ENCODE measurements at regions not wholly inside any gene's neighbourhood (a gene's known extent, or its start where the extent isn't known, plus 50 kb on each side); places are given as distances from the start of the nearest gene placed in this dataset.
"Not testable (repeated sequence)": the region's sequence is repeated elsewhere in the genome, so short reads cannot be mapped to it uniquely, and the experiment has no call there.

DNA sequence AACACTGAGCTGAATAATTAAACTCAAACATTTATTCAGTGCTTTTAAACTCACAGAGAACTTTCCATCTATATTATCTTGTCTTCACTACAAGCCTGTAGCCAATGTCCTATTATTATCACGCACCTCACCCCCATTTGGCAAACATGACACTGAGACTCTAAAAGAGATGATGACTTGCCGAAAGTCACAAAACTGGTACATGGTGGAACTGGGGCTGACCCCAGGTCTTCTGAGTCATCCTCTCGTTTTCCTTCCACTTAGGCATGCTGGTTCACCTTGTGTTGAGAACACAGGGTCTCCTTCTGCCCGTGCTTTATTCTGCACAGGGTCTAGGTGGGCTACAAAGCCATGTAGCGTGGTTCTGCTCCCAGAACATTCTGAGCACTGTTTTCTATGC, 230.0 kb upstream of the MGAT5 start:
- DNase-seq: no peak

DNA sequence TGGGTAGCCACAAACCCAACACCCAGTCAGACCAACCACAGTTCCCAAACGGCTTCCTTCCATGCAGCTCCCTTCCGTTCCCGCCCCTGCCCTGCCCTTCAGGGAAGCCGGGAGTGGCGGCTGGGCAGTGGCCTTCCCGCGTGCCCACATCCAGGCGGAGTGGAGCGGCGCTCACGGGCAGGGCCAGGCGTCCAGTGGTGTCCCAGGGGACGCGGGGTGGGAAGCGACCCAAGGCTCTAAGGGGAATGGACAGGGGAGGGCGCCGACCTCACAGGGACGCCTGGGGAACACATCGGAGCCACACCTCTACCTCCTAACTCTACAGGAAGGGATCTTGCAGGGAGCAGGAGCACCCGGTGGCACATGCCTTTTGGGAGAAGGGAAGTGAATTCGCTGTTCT, 225.9 kb upstream of the MGAT5 start:
- DNase-seq: no peak

DNA sequence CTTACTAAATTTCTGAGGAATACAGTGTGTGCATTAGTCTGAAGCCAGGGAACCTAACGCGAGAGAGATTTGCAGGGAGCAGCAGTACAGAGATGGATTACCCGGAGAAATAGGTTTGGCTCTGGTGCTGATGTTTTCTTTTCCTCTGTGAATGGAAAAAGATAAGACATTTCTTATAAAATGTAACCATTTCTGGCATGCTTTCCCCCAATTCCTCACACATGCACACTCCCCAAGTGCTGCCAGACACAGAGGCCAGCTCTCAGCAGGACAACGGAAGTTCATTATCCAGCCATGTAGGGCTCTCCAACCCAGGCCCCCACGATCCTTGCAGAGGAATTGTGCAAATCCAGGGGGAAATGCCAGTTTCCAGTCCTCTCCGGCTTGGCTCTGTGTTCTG, 224.5 kb upstream of the MGAT5 start:
- no peak for DNase-seq

DNA sequence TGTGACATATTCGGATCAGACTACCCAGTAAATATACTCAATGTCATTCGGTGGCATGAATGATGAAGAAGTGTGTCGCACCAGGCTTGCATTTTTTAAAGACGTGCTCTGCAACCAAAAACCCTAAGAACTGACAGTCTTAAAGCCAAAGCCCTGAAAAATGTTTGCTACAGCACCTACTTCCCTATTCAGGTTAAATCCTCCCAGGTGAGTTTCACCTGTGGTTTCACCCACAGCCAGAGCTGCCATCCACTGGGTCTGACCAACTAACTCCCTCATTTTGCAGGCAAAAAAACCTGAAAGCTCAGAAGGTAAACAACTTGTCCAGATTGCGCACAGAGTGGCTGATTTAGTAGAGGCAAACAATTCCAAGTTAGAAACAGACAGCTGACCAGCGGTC, 222.3 kb upstream of the MGAT5 start:
- DNase-seq: no peak

DNA sequence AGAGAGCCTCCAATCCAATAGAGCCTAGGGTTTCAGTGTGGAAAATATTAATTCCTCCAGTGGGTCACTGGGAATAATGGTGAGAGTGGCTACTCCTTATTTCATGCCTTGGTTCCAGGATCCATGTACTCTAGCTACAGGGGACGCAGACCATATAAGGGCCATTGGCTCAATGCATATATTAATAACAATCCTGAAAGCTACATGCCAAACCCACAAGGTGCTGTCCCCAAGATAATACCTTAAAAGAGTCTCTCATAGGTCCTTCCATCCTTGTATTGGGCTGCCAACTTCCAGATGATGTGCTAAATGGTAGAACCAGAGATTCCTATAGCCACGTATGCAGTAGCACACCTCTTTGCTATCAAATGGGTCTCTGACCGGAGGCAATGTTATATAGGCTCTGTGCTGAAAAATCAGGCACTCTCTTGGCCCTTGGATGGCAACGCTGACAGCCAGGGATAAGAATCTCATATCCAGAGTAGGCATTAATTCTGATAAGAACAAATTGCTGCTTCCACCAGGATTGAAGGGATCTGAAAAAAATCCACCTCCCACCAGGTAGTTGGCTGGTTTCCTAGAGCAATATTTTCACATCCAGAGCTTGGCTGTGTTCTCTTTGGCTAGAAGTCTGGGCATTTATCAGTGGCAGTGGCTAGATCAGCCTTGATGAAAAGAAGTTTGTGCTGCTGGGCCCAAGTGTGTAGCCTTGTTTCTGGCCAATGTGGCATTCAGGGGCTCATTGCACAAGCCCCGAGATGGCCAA, 218.1 kb upstream of the MGAT5 start:
- no peak for DNase-seq

DNA sequence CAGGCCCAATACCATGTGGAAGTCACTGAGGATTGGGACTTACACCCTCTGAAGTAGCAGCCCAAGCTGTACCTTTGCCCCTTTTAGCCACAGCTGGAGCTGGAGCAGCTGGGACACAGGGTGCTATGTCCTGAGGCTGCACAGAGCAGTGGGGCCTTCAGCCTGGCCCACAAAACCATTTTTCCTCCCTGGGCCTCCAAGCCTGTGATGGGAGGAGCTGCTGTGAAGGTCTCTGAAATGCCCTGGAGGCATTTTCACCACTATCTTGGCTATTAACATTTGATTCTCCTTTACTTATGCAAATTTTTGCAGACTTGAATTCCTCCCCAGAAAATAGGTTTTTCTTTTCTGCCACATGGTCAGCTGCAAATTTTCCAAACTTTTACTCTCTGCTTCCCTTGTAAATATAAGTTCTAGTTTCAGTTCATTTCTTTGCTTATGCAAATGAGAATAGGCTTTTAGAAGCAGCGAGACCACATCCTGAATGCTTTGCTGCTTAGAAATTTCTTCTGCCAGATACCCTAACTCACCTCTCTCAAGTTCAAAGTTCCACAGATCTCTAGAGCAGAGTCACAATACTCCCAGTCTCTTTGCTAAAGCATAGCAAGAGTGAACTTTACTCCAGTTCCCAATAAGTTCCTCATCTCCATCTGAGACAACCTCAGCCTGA, 213.8 kb upstream of the MGAT5 start:
- DNase-seq: no peak

DNA sequence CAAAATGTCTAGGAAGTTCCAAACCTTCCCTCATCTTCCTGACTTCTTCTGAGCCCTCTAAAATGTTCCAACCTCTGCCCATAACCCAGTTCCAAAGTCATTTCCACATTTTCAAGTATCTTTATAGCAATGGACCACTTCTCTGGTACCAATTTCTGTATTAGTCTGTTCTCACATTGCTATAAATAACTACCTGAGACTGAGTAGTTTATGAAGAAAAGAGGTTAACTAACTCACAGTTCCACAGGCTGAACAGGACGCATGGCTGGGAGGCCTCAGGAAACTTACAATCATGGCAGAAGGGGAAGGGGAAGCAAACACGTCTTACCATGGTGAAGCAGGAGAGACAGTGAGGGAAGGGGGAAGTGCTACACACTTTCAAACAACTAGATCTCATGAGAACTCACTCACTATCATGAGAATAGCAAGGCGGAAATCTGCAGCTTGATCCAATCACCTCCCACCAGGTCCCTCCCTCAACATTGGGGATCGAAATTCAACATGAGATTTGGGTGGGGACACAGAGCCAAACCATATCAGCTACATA, 213.2 kb upstream of the MGAT5 start:
- not testable (repeated sequence) for DNase-seq

DNA sequence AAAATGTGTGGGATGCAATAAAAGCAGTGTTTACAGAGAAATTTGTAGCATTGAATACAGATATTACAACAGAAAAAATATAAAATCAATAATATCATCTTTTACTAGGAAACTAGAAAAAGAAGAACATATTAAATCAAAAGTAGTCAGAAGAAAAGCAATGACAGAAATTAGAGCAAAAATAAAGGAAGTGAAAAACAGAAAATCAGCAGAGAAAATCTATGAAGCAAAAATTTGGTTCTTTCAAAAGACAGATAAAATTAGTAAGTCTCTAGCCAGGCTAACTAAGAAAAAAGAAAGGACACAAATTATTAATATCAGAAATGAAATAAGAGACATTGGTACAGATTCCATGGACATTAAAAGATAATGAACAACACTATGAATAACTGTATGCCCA, 212.0 kb upstream of the MGAT5 start:
- DNase-seq: no peak

DNA sequence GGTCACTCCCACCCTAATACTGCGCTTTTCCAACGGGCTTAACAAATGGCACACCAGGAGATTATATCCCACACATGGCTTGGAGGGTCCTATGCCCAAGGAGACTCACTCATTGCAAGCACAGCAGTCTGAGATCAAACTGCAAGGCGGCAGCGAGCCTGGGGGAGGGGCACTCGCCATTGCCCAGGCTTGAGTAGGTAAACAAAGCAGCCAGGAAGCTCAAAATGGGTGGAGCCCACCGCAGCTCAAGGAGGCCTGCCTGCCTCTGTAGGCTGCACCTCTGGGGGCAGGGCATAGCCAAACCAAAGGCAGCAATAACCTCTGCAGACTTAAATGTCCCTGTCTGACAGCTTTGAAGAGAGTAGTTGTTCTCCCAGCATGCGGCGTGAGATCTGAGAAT, 210.8 kb upstream of the MGAT5 start:
- DNase-seq: not testable (repeated sequence)

DNA sequence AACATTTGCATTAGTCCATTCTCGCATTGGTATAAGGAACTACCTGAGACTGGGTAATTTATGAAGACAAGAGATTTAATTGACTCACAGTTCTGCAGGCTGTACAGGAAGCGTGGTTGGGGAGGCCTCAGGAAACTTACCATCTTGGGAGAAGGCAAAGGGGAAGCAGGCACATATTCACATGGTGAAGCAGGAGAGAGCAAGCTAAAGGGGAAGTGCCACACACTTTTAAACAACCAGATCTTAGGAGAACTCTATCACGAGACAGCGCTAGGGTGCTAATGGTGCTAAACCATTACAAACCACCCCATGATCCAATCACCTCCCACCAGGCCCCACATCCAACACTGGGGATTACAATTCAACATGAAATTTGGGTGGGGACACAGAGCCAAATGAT, 201.7 kb upstream of the MGAT5 start:
- no peak for DNase-seq

DNA sequence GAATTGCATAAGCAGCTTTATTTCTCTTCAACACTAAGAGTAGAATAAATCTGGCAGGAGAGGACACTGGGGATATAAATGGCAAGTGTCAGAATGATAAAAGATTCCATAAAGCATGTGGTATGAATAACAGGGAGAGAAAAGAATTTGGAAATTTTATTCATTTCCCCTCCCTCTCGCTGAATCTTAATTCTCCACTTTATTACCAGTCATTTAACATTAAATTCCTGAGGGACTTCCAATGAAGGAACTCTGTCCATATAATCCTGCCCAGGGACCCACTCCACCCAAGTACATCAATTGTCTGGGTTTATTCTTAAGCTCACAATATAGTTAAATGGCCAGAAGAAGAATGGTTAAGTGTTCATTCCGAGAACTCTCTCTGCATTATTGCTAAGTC, 197.7 kb upstream of the MGAT5 start:
- DNase-seq: no peak

DNA sequence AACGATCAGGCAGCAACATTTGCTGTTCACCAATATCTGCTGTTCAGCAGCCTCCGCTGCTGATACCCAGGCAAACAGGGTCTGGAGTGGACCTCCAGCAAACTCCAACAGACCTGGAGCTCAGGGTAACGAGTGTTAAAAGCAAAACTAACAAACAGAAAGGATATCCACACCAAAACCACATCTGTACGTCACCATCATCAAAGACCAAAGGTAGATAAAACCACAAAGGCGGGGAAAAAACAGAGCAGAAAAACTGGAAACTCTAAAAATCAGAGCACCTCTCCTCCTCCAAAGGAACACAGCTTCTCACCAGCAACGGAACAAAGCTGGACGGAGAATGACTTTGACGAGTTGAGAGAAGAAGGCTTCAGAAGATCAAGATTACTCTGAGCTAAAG, 192.8 kb upstream of the MGAT5 start:
- not testable (repeated sequence) for DNase-seq

DNA sequence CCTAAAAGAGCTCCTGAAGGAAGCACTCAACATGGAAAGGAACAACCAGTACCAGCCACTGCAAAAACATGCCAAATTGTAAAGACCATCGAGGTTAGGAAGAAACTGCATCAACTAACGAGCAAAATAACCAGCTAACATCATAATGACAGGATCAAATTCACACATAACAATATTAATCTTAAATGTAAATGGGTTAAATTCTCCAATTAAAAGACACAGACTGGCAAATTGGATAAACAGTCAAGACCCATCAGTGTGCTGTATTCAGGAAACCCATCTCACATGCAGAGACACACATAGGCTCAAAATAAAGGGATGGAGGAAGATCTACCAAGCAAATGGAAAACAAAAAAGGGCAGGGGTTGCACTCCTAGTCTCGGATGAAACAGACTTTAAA, 191.6 kb upstream of the MGAT5 start:
- not testable (repeated sequence) for DNase-seq

DNA sequence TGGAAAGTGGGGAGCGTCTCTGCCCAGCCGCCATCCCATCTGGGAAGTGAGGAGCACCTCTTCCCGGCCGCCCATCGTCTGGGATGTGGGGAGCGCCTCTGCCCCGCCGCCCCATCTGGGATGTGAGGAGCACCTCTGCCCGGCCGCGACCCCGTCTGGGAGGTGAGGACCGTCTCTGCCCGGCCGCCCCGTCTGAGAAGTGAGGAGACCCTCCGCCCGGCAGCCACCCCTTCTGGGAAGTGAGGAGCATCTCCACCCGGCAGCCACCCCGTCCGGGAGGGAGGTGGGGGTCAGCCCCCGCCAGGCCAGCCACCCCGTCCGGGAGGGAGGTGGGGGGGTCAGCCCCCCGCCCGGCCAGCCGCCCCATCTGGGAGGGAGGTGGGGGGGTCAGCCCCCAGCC, 190.0 kb upstream of the MGAT5 start:
- DNase-seq: not testable (repeated sequence)

DNA sequence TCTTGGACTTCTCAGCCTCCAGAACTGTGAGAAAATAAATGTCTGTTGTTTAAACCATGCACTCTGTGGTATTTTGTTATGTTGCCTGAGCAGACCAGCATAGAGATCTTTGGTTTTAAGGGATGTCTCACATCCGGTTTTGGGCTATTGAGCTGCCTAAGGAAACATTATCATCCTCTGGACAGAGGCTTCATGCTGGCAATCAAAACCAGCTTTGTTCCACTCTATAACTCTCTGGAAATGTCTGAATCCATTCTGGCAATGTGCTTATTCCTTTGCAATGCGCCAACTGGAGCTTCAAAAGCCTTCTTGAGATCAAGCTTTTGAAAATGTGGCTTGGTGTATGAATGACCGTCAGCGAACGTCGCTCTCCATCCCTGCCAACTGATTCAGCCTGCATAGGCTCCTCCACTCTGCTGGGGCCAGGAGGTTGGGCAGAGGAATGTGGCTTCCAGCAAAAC, 183.6 kb upstream of the MGAT5 start:
- DNase-seq: no peak

DNA sequence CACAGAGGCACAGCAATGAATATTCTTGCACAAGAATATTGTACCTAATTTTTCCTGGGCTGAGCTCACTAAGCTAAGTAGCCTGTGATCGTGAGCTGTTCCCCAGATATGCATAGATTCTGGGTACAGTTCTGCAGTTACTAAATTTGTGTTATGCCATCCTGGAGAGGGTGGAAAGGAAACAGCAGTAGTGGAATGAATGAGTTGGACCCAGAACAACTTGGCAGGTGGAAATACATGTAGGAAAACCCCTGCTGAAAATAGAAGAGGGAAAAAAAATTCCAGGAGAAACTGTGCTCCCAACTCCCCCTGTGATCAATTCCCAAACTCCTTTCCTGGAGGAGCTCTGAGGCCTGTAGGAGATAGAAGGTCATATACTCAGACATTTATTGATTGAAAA, 181.5 kb upstream of the MGAT5 start:
- no peak for DNase-seq

DNA sequence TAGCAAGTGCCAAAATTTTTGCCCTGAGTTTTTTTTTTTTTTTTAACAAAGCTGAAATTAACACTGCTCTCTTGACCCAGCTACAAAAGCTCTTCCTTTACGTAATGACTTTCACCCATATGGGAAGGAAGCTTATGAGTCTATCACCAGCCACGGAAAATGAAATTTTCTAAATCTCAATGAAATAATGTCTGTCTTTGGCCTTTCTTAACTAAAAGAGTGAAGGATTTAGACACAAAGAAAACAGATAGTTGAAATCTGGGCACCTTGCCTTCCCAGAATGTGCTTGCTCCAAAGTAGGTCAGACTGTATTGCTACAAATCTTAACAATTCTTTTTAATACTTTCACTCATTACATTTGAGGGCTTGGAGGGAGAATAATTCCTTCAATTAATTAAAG, 180.8 kb upstream of the MGAT5 start:
- no peak for DNase-seq

DNA sequence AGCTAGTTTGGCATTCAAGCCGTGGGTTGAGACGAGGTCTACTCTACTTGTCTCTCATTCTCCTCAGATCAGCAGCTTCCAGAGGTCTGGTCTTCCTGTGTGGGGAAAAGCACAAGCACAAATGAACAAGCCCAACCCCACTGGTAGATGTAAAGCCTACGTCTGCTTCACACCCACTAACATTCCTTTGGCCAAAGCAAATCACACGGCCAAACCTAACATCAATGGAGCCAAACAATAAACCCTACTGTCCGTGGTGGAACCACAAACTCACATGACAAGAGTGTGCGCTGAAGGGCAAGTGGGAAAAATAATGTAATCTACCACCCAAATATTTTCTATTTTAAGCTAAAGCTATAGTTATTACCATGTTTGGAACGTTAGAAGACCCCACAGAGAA, 179.3 kb upstream of the MGAT5 start:
- no peak for DNase-seq

DNA sequence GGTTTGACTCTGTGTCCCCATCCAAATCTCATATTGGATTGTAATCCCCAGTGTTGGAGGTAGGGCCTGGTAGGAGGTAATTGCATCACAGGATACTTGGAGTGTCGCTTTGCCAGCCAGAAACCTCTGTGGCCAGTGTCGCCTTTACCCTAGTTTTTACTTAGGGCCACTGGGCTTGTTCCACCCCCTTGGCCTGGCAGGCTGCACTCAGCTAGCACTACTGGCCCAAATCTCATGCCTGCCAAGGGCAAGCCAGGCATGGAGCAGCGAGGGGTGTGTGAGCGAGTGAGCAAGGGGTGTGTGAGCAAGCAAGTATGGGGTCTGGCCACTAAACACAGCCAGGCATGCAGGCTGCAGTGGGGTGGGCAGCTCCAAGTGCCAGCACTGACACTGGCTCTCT, 178.7 kb upstream of the MGAT5 start:
- DNase-seq: no peak

DNA sequence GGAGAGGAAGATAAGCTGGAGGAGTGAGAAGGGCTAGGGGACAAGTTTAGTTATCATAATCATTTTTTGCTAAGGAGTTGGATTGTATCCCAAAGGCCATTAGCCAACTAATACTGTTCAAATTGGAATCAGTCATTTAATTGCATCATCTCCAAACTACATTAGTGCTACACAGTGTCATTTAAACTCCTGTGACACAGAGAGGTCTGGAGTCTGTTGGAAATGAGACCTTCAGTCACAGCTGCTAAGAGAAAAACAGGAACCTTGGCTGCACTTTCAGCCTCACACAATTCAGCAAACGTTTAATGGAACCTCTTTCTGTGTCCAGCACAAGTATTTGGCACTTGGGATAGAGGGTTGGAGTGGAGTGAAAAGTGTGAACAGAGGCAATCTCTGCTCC, 175.5 kb upstream of the MGAT5 start:
- DNase-seq: no peak

DNA sequence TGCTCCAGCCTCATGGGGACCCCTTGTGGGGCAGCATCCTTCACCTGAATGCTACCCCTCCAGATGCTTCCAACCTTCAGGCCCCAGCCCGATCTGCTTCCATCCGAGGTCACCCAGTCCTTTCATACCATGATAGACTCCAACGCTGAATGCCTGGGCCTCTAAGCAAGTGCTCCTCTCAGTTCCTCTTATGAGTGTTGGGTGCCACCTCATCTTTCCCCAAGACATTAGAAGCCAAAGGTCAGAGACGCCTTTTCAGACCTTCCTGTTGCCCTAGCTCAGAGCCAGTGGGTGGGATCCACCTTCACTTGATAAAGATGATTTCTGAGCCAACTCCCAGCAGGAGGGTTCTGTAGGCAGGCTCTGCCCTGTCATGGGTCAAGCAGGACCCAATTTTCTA, 174.5 kb upstream of the MGAT5 start:
- DNase-seq: no peak

DNA sequence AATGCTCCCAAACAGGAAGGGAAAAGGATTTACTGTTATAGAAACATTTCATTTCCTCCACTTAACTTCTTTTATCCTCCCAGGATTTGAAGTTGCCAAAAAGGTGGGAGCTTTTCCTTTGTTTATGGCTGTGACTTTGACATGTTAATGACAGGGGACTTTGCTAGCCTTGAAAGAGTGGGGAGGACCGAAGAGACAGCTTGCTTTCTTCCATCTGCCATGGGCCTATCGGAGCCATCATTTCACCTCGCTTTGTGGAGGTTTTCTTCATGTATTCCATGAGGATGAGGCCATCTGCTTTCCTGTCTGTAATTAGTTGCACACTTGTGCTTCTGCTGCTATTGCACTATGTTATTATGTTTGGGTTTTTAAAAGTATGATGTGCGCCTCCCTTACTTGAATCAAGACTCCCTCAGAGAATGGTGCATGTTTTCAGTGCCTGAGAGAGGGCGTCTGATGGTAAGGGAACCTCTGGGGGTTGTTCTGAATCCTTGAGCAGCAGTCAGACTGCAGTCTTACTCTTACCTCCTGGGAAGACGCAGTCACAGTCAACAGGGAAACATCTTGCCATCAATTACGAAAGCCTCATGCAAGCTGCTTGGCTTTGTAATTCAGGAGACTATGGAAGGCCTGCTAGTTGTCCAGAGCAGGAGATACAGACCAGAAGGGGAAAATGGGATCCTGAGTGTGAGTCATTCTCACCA, 173.3 kb upstream of the MGAT5 start:
- DNase-seq: no peak

DNA sequence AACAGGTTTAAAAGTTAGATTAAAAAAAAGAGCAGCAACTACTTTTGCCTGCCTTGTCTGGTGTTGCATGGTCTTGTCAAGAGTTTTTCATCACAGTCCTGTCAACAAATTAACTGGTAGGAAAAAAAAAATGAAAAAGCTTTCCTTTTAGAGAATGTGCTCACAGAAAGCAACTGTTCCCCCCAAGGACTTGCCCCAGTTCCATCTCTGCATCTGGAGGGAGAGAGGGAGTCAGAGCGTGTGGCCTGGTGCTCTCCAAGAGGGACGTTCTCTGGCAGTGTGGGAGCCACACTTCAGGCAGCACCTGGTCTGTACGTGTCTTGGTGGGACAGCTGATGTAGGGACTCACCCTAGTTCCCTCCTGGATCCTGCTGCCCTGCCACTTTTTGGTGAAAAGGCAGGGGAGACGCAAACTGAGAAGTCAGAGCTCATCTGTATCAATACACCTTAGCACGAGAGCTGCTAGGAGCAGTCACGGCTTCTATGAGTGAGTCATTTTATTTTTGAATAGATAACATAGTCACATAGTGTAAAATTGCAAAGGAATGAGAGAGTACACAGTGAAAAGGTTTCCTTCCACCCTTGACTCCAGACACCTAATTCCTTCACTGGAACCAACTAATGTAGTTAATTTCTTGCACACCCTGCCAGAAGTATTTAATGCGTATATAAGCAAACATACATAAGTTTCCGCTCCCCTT, 172.5 kb upstream of the MGAT5 start:
- DNase-seq: no peak

All from occipital lobe (tissue), 1 donor.